HG03103 (cell line): ENCODE measurements at regions not wholly inside any gene's neighbourhood (a gene's known extent, or its start where the extent isn't known, plus 50 kb on each side); places are given as distances from the start of the nearest gene placed in this dataset.
"Not testable (repeated sequence)": the region's sequence is repeated elsewhere in the genome, so short reads cannot be mapped to it uniquely, and the experiment has no call there.

ENCODE experiments used
- ATAC-seq: cut with Tn5 transposase; IDR thresholded peaks from one replicate; pipeline ENCODE4 v1.9.1; 2021; ENCODE audit warnings: low read depth; ENCODE audit not compliant: unreplicated experiment

DNA sequence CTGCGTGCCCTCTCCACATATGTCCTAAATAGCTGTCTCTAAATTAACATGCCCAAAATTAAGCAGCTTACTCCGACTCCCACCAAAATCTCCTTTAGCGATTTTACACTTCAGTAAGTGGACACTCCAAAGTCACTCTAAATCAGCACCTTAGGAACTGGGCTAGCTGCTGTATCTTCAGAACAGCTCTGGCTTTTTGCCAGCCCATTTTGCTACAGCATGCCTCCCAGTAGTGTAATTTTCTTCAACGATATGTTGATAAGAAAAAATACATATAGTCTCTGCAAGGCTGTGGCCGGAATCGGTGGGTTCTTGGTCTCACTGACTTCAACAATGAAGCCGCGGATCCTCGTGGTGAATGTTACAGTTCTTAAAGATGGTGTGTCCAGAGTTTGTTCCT, 291.8 kb upstream of the RGPD4 start:
- no peak for ATAC-seq

DNA sequence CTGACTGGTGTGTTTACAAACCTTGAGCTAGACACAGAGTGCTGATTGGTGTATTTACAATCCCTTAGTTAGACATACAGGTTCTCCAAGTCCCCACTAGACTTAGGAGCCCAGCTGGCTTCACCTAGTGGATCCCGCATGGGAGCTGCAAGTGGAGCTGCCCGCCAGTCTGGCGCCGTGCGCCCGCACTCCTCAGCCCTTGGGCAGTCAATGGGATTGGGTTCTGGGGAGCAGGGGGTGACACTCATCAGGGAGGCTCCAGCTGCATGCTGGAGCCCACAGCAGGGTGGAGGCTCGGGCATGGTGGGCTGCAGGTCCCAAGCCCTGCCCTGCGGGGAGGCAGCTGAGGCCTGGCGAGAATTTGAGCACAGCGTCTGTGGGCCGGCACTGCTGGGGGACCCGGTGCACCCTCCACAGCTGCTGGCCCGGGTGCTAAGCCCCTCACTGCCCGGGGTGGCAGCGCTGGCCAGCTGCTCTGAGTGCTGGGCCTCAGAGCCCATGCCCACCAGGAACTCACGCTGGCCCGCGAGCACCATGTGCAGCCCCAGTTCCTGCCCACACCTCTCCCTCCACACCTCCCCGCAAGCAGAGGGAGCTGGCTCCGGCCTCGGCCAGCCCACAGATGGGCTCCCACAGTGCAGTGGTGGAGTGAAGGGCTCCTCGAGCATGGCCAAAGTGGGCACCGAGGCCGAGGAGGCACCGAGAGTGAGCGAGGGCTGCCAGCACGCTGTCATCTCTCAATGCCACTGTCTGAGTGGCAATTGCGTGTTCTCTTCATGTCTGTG, 290.6 kb upstream of the RGPD4 start:
- ATAC-seq: not testable (repeated sequence)

DNA sequence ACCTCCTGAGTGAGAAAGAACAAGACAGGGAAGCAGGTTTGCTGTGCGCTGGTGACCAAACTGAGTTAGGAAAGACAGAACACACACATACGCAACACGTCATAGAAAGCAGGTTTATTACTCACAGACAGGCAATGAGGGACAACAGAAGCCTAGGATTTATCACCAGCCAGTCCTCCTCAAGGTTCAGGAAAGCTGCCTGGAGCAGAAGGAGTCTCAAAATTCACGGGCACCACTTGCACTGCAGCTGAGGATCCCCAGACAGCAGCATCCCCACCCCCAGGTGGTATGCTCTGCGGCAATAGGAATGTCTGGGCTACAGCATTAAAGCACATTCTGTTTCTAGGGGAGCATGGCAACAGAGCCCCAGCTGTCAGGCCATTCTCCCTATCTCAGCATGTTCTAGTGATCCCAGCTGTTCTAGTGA, 284.4 kb upstream of the RGPD4 start:
- no peak for ATAC-seq

DNA sequence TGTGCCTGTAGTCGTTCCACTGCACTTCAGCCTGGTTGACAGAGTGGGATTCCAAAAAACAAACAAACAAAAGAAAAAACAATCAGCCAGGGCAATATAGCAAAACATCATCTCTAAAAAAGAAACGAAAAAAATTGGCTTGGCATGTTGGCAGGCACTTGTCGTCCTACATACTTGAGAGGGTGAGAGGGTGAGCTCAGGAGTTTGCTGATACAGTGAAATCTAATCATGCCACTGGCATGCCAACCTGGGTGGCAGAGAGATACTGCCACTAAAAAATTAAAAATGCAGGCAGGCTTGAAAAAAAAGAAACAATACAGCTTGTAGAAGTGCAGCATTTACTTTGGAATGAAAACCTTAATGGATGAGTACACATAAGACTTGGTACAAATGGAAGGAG, 282.9 kb upstream of the RGPD4 start:
- ATAC-seq: no peak

DNA sequence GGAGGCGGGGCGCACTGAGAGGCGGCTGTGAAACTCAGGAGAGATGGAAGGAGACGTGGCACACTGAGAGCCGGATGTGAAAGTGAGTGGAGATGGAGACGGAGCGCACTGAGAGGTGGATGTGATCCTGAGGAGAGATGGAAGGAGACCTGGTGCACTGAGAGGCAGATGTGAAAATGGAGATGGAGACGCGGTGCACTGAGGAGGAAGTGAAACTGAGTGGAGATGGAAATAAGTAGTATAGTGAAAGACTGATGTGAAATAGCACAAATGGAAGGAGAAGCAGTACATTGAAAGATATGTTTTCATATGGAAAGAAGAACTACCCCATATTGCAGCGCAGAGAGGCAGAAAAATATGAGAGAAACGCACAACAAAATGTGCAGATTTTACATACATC, 281.6 kb upstream of the RGPD4 start:
- no peak for ATAC-seq

DNA sequence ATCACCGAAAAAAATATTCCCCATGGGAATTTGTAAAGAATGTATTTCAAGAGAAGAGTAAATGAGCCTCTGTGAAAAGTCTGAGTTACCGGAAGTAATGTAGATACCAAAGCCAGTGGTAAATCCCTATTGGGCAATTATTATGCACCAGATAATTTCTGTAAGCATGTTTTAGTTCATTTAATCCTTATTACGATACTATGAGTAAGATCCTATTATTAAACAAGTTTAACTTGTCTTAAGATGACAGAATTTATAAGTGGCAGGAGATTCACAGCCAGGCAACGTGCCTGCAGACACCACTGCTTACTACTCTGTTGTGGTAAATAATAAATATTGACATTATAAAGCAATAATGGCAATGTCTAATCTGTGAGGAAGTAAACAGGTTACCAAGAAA, 280.8 kb upstream of the RGPD4 start:
- no peak for ATAC-seq

DNA sequence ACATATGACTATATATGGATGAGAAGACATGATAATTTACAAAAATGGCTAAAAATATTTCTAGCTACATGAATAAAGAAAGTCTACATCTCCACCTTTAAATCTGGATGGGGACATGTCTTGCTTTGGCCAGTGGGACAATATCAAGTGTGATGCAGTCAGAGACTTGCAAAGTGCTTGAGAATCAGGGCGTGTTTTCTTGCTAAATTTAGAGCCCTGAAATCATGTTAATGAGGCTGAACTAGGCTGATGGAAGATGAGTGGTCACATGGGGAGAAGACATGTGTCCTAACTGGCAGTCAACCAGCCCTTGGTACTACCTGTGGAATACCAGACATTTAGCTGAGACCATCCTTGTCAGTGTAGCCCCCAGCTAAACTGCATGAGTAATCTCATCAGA, 278.5 kb upstream of the RGPD4 start:
- no peak for ATAC-seq

DNA sequence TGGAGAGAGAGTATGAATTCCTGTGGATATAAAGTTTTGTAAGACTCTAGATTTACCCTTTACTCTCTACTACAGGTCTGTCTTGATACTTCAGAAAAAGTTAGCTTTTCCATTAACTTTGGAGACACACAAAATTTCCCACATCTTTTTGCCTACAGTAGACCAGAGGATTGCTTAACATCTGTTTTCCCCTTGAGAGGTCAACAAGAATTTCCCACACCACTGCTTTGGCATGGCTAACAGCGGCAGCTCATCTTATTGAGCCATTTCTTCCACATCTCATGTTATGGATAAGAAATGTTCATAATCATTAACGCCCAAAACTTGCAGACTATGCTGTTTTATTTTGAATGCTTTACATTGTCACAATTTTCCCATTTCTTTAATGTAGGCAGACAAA, 273.6 kb upstream of the RGPD4 start:
- ATAC-seq: no peak

DNA sequence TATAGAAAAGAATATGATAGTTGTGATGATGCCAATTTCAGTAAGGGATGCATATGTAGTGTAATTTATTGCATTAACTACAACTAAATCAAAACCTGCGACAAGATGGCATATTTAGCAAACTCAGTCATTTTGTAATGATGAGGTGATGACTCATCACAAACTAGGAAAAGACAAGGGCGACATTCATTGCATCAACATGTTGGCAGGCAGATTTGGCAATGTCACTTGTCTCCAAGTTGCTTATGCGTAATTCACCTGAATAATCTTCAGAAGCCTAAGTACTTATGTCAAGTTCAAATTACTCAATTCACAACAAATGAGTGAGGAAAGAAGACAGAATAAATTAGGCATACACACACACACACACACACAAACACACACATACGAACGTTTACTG, 273.2 kb upstream of the RGPD4 start:
- ATAC-seq: no peak

DNA sequence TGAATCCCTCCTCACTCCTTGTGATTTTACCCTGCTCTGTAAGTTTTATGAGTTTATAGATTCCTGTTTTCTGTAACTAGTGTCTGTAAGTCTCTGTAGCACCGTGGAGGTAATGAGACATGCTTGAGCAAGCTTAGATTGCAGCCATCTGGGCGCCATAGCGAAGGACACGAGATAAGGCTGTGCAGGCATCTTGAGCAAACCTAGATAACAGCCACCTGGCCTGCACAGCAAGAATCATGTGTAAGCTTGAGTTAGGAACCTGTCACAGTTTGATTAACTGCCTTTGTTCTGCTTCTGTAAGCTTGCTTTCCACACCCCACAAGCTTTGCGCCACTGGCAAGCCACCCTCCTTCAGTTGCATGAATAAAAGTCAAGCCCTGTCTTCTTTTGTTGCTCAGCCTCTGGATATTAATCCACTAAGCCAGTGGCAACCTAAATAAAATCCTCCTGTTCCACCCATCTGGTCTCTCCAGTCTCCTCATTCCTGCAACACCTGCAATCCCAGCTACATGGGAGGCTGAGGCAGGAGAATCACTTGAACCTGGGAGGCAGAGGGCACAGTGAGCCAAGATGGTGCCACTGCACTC, 270.6 kb upstream of the RGPD4 start:
- no peak for ATAC-seq

DNA sequence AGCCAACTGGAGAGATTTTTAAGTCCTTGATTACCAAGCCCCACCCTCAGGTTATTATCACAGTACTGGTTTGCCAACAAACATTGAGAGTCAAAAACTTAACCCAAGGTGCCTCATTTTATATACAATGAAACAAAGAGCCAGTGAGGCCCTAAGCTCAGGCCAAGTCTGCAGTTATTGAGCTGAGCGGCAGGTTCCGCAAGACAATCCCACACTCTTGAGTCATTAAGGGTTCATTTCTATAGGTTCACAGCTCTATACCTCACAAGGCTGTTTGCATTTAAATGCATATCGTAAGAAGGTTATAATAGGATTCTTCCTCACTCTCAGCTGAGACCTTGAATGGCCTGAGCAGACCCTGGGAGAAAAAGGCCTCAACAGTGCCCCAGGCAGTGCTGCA, 268.4 kb upstream of the RGPD4 start:
- no peak for ATAC-seq

DNA sequence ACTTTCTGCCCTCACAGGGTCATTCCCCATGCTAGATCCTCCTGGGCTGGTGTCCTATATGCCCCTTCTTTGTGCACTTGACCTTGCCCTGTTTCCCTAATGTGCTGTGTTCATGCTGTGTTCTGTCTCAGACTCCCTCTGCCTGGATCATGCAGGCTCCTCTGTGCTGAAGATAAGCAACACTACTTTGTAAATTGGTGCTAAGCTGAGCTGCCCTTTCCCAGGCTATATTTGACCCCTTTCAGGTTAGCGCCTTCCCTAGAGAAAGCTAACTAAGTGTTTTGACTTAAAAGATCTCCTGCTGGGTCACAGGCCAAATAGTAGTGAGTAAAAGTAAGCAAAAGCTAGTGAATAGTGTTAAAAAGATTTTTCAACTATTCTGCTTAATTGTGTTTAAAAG, 257.2 kb upstream of the RGPD4 start:
- ATAC-seq: no peak

DNA sequence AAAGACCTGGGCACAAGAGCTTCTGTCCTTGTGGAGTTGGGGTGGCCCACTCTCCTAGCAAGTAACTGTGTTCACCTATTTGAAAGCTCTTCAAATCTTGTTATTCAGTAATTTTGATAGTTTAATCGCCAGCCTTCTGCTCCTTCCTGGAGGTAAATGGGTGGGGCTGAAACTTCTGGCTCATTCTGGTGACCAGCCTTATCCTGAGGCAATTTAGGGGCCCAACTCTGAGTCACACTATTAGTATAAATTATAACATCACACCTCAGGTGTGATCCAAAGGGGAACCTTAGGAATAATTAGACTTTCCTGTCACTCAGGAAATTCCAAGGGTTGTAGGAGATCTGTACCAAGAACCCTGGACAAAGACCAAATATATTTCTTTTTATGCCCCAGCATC, 255.8 kb upstream of the RGPD4 start:
- ATAC-seq: no peak

DNA sequence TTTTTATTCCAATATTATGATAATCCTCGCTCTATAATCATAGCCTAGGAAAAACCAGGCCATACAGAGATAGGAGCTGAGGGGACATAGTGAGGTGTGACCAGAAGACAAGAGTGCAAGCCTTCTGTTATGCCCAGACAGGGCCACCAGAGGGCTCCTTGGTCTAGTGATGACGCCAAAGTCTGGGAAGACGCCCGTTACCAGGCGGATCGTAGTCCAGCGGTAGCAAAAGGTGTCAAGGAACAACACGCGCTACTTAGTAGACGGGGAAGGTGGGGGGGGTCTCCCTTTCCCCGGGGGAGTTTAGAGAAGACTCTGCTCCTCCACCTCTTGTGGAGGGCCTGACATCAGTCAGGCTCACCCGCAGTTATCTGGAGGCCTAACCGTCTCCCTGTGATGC, 253.8 kb upstream of the RGPD4 start:
- ATAC-seq: not testable (repeated sequence)

DNA sequence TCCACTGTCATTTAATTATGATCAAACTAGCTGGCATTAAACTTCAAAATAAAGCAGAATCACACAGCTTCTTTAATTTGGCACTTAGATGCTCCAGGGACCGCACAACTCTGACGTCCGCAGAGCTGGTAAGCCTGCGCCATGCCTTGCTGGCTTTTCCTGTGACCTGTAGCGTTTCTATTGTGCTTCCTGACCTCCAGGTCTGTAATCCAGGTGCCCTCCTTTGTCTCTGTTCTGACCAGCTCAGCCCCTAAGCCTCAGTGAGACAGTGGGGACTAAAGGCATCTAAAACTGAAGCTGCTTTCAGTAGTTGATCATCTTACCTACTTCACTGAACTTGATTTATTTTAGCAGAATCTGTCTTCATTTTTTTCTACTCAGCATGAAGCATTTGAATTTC, 249.7 kb upstream of the RGPD4 start:
- ATAC-seq: no peak

DNA sequence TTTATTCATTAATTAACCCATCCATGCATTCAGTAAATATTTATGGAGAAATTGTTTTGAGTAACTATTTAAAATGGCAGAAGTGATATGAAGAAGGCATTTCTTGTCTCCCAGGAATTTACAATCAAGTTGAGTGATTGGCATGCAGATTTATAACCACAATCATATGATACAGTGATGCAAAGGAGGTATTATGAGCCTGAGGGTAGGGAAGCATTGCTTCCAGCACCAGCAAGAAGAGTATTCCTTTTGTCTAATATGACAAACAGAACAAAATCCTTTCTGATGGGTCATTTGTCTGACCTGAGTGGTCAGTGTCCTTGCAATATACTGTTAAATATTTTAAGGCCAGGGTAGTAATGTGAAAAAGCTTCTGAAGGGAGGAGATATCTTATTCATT, 244.2 kb upstream of the RGPD4 start:
- no peak for ATAC-seq

DNA sequence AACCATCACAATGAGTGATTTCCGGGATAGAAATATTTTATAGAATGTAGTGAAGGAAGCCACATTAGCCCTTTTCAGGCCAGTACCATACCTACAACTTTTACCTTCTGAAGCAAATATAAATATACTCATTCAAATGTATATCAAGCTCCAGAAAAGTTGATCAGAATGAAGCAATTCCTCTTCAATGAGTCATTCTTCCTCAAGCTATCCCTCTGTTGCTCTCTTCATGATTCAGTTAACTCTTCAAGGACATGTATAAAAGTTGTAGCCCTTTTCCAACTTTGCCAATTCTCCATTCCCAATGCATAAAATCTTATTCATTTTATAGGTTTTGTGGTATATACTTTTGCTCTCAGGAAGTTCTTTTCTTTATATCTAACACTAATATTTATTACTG, 242.1 kb upstream of the RGPD4 start:
- no peak for ATAC-seq

DNA sequence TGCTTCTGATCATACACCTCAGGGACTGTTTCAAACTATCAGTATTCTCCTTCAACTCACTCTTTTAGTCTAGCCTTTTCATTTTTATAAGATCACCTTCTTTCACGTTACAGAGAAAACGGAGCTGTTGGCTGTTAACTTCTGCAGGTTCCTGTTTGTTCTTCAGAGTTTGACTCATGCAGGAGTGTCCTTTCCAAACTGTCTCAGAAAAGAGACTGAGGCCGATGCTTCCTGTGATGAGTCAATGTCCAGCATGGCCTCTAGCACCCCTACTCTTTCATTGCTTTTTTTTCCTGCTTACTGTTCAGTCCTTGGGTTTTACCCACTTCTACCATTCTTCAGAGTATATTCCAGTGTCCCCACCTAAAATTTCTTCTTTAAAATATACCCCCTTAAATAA, 240.8 kb upstream of the RGPD4 start:
- no peak for ATAC-seq

DNA sequence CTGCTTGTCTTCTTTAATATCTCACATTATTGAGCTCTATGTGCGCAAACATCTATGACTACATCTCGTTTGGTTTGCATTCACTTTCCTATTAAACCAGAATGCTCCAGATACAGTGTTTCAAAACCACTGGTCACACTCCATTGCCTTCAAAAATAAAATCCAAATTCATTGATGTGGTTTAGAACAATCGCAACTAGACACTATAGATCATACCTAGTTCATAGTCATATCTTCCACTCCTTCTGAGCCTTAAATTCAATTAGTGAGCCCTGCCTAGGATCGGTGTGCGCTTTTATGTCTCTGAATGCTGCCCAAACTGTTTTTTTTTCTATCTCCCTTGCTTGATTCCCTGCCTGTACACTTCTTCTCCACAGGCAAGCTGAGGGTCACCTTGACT, 238.5 kb upstream of the RGPD4 start:
- ATAC-seq: no peak

DNA sequence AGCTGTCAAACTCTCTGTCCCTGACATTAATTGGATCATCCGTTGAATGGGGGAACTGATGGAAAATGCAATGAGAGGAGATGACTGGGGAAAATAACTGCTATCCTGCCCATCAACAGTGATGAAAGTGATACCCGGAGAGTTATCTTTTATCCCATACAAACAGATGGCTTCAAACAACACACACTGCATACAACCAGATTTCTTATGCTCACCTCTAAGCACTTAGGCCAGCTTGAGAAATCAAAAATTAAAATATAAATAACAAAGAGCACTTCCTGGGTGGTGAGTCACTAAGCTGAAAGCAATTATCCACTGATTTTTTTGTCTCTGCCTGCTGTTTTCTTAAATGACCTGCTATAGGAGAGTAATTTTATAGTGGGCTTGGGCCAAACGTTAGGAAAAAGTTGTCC, 237.6 kb upstream of the RGPD4 start:
- ATAC-seq: no peak

DNA sequence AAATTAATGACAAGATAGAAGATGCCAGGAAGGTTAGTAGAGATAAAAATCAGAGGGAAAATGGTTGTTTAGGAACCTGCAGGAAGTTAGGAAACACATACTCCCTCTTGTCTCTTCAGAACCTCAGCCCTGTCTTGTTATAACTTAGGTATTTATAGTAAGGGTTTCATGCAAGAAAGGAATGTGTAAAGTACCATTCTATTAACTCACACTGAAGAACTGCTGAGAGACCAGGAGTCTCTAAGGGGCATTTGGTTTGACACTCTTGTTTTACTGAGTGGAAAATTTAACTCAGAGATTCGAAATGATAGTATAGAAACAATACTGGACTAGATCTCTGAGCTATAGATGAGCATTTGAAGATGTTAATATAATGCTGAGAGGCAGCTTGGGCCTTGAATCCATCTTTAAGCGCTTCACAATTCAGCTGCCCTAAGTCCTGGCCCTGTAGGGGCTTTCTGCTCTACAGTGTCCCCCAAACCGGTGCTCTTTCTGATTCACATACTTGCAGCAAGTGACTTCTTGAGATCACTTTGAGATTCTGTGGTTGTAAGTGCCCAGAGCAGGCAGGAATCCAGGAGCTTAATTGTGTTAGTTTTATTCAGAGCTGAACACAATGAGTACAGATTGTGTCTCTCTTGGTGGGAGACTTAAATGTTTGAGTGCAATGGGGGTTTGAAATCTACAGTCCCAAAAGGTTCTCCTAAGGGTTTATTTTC, 235.0 kb upstream of the RGPD4 start:
- ATAC-seq: no peak

DNA sequence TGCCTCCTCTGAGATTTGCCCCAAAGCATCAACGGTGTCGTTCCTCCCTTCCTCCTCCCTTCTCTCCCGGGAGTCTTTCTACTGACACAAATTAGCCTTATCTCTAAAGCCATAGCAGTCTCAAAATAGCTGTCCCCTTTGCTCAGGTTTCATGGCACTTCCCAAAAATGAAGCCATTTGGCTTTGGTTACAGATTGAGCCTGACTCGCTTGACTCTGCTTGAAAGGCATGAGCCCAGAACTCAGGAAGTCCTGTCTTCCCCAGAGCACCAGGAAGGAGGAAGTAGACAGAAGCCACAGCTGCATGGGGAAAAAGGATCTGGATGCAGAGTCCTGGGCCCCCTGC, 234.4 kb upstream of the RGPD4 start:
- ATAC-seq: no peak
